ENCODE measurements at regions not wholly inside any gene's neighbourhood (a gene's known extent, or its start where the extent isn't known, plus 50 kb on each side); places are given as distances from the start of the nearest gene placed in this dataset.

DNA sequence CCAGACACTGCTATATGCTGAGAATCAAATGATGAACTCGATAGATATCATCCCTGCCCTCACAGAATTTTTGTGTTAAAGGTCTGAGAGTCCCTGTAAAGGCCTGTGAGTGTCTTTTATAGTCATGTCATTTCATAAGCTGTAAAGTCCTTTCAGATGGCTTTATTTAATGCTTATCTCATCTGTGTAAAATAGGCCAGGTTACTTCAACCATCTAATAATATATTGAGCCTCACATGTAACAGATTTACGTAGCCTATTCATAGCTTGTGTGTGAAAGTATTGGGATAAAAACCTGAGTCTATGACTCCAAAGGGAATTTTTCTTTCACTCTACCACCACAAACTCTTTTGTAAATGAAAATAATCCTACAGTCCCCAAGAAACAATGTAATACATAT is 672.0 kb upstream of the SYT4 start:
- TF ChIP-seq, protein P1, sequence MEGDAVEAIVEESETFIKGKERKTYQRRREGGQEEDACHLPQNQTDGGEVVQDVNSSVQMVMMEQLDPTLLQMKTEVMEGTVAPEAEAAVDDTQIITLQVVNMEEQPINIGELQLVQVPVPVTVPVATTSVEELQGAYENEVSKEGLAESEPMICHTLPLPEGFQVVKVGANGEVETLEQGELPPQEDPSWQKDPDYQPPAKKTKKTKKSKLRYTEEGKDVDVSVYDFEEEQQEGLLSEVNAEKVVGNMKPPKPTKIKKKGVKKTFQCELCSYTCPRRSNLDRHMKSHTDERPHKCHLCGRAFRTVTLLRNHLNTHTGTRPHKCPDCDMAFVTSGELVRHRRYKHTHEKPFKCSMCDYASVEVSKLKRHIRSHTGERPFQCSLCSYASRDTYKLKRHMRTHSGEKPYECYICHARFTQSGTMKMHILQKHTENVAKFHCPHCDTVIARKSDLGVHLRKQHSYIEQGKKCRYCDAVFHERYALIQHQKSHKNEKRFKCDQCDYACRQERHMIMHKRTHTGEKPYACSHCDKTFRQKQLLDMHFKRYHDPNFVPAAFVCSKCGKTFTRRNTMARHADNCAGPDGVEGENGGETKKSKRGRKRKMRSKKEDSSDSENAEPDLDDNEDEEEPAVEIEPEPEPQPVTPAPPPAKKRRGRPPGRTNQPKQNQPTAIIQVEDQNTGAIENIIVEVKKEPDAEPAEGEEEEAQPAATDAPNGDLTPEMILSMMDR (IDR thresholded peaks at IDR 0.05), result no peak
- no peak for TF ChIP-seq POLR2A (IDR thresholded peaks at IDR 0.05)
